RWPE2 (cell line): ENCODE measurements at regions not wholly inside any gene's neighbourhood (a gene's known extent, or its start where the extent isn't known, plus 50 kb on each side); places are given as distances from the start of the nearest gene placed in this dataset.

Source experiments
- ATAC-seq: fragments of 200-7000 bp; cut with Tn5 transposase; 3 replicates; pipeline ENCODE4 v1.9.1; 2021; ENCODE audit warnings: low read depth
- DNase-seq: peaks from one replicate; pipeline ENCODE4 v3.0.0-alpha.2; 2020; ENCODE audit warnings: low spot score
- H3K27ac ChIP-seq: fragments of 450-650 bp; 2 replicates; pipeline ENCODE4 v1.5.1; 2017; ENCODE audit warnings: mild to moderate bottlenecking; ENCODE audit not compliant: poor library complexity, severe bottlenecking
- H3K27me3 ChIP-seq: fragments of 250-450 bp; sonication (Bioruptor Pico); 2 replicates; pipeline ENCODE4 v1.5.1; 2021; ENCODE audit warnings: mild to moderate bottlenecking, moderate library complexity; ENCODE audit not compliant: insufficient read depth, poor library complexity, severe bottlenecking
- H3K36me3 ChIP-seq: fragments of 250-450 bp; sonication (Bioruptor Pico); 2 replicates; pipeline ENCODE4 v1.5.1; 2020; ENCODE audit warnings: low read depth, mild to moderate bottlenecking, moderate library complexity
- H3K4me1 ChIP-seq: fragments of 250-450 bp; sonication (Bioruptor Pico); 2 replicates; pipeline ENCODE4 v1.5.1; 2021; ENCODE audit warnings: mild to moderate bottlenecking, moderate library complexity; ENCODE audit not compliant: insufficient read depth, poor library complexity, severe bottlenecking
- H3K4me3 ChIP-seq: fragments of 250-450 bp; sonication (Bioruptor Pico); 2 replicates; pipeline ENCODE4 v1.5.1; 2021; ENCODE audit warnings: mild to moderate bottlenecking, moderate library complexity; ENCODE audit not compliant: severe bottlenecking
- H3K9me3 ChIP-seq: fragments of 250-450 bp; sonication (Bioruptor Pico); 2 replicates; pipeline ENCODE4 v1.5.1; 2021; ENCODE audit warnings: mild to moderate bottlenecking, moderate library complexity; ENCODE audit not compliant: severe bottlenecking
- CTCF ChIP-seq: fragments of 450-650 bp; IDR thresholded peaks from one replicate; pipeline ENCODE4 v1.5.1; 2017; ENCODE audit warnings: mild to moderate bottlenecking, moderate library complexity; ENCODE audit not compliant: poor library complexity, severe bottlenecking

DNA sequence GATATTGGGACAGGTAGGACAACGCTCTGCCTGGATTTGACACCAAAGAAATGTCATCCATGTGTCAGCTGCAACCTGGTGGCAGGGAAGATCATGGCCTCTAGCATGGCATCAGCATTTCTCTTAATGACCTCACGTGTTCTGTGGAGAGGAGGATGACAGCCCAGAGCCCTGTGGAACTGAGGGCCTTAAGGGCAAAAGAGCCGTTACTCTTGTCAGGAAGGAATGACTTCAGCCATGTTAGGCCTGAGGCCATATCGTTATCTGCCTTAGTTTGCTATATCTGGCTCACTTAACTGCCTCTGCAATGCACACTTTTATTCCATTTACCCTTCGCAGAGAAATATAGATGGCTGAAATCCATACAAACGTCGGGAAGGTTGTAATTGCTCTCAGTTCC is 83.2 kb upstream of the PBX1 start:
- ATAC-seq (no peak), DNase-seq (no peak)
- TF ChIP-seq CTCF, result no peak
- Histone ChIP-seq H3K9me3 (no peaks in the 10 kb centered on the region), H3K36me3 (no peaks in the 10 kb centered on the region), H3K27ac (no peak overlapping the region), H3K27me3 (no peaks in the 10 kb centered on the region), H3K4me1 (no peaks in the 10 kb centered on the region), H3K4me3 (no peak overlapping the region)

DNA sequence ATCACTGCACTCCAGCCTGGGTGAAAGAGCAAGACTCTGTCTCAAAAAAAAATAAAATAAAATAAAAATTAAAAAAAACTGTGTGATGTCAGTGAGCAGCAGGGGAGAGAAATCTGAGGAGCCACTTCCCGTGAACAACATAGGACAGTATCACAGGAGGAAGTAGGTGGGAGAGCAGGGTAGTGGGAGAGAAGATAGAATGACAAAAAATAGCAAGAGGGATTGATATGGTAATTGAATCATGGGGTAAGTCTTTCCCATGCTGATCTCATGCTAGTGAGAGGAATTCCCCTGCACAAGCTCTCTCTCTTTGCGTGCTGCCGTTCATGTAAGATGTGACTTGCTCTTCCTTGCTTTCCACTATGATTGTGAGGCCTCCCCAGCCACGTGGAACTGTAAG is 81.6 kb upstream of the PBX1 start:
- H3K36me3 ChIP-seq, result no peaks in the 10 kb centered on the region
- H3K4me1 ChIP-seq, result no peaks in the 10 kb centered on the region
- no peak for DNase-seq
- H3K9me3 ChIP-seq, result no peaks in the 10 kb centered on the region
- ATAC-seq, result no peak
- no peak overlapping the region for H3K4me3 ChIP-seq
- no peak overlapping the region for H3K27ac ChIP-seq
- no peak for TF ChIP-seq CTCF
- no peaks in the 10 kb centered on the region for H3K27me3 ChIP-seq

- DNase-seq, result no peak
- no peak overlapping the region for H3K27ac ChIP-seq
- no peaks in the 10 kb centered on the region for H3K27me3 ChIP-seq
- no peaks in the 10 kb centered on the region for H3K9me3 ChIP-seq
- no peaks in the 10 kb centered on the region for H3K4me1 ChIP-seq
- H3K36me3 ChIP-seq, result no peaks in the 10 kb centered on the region
- TF ChIP-seq CTCF, result no peak
- no peak for ATAC-seq
- no peak overlapping the region for H3K4me3 ChIP-seq
Observed at GRCh38 chr1:164479242-164479641, 79.7 kb upstream of the PBX1 start.

GRCh38 chr1:164480285-164480907 is 78.6 kb upstream of the PBX1 start:
- DNase-seq (no peak), ATAC-seq (peak; percentile 48; the same call in 1 of the 3 replicates)
- no peak overlapping the region for H3K27ac ChIP-seq
- H3K4me1 ChIP-seq, result no peaks in the 10 kb centered on the region
- TF ChIP-seq CTCF, result no peak
- H3K9me3 ChIP-seq, result no peaks in the 10 kb centered on the region
- no peaks in the 10 kb centered on the region for H3K27me3 ChIP-seq
- no peaks in the 10 kb centered on the region for H3K36me3 ChIP-seq
- no peak overlapping the region for H3K4me3 ChIP-seq

DNA sequence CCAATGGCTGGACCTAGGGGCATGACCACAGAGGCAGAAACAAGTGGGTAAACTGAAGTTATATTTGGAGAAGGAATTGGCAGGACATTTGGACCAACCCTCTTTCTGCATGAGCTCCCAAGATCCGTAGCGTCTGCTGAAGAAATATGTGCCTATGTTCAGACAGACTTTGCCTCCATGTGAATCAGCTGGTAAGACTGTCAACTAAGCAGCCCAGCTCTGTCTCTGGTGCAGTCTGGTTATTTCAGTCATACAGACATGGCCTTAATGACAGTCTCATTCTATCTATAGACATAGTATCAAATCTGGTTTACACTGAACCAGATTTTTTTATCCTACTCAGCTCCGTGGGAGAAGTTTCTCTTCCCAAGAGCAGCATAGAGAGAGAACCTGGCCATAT is 63.1 kb upstream of the PBX1 start:
- Histone ChIP-seq H3K36me3 (no peaks in the 10 kb centered on the region), H3K4me1 (no peaks in the 10 kb centered on the region), H3K9me3 (no peaks in the 10 kb centered on the region), H3K4me3 (no peak overlapping the region), H3K27ac (no peak overlapping the region), H3K27me3 (no peaks in the 10 kb centered on the region)
- no peak for TF ChIP-seq CTCF
- ATAC-seq (no peak), DNase-seq (no peak)
